HK-2 (cell line): ENCODE measurements at regions not wholly inside any gene's neighbourhood (a gene's known extent, or its start where the extent isn't known, plus 50 kb on each side); places are given as distances from the start of the nearest gene placed in this dataset.
A peak's percentile ranks its signal among the peaks of the same experiment; 100 is the strongest.
"Not testable (repeated sequence)": the region's sequence is repeated elsewhere in the genome, so short reads cannot be mapped to it uniquely, and the experiment has no call there.

Experiments
- DNase-seq: peaks from one replicate; pipeline ENCODE4 v3.0.0-alpha.2; 2018; ENCODE audit not compliant: unreplicated experiment

DNA sequence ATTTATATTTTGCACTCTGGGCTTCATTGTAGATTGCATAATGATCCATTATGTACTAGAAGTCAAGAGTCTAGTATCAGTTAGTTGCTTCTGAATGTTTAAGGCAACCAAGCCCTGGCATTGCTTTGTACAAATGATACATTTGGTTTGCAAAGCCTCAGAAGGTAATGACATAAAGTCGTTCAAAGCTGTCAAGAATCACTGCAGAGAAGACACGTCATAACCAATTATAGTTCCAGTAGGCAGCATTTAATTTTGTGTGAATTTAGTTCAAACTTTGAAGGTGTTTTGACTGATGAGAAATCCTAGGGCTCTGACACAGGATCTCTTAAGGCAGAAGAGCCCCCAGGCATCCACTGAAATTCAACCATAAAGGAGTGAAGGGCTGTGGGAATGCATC lies 163.0 kb upstream of the KRR1 start:
- DNase-seq, result no peak

DNA sequence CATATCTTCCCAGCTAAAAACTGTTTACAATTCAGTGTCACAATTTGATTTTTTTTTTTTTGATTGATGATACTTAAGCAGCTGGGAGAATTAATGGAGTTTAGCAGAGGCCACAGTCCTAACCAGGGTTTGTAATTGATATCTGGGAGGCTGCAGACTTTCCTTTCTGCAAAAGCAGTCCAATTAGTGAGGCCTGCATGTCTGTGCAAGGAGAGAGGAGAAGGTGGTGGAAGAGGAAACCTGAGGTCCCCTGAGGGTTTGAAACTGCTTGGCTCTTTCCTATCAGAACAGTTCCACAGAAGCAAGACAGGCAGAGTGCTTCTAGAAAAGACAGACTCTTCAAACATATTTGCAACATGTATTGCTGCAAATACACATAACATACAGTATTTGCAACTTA lies 160.8 kb upstream of the KRR1 start:
- no peak for DNase-seq

DNA sequence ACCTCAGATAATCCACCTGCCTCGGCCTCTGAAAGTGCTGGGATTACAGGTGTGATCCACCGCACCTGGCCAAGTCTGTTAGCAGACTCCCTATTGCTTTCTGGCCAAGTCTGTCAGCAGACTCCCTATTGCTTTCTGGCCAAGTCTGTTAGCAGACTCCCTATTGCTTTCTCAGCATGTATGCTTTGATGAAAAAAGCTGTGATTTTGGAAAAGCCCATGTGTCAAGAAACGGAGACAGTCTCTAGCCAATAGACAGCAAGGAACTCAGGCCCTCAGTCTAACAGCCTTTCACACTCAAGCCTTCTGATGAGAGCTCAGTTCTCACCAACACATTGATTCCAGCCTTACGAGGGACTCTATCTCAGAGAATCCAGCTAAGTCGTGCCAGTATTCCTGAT lies 158.8 kb upstream of the KRR1 start:
- no peak for DNase-seq

DNA sequence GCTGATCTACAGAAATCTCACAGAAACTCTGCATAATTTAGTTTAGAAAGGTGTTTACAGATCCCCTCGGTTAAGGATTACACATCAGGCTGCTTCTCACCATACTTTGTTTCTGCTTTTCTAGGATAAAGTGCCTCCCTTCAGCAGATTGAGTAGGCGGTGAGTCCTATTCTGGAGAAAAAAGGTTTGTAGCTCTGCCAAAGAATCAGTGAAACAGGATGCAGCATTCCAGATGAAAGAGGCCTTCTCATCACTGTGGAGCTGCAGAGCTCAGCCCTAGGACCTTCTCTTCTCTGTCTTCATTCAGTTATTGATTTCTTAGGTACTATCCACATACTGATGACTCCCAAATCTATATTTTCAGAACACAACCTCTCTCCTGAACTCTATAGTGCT lies 155.5 kb upstream of the KRR1 start:
- no peak for DNase-seq

DNA sequence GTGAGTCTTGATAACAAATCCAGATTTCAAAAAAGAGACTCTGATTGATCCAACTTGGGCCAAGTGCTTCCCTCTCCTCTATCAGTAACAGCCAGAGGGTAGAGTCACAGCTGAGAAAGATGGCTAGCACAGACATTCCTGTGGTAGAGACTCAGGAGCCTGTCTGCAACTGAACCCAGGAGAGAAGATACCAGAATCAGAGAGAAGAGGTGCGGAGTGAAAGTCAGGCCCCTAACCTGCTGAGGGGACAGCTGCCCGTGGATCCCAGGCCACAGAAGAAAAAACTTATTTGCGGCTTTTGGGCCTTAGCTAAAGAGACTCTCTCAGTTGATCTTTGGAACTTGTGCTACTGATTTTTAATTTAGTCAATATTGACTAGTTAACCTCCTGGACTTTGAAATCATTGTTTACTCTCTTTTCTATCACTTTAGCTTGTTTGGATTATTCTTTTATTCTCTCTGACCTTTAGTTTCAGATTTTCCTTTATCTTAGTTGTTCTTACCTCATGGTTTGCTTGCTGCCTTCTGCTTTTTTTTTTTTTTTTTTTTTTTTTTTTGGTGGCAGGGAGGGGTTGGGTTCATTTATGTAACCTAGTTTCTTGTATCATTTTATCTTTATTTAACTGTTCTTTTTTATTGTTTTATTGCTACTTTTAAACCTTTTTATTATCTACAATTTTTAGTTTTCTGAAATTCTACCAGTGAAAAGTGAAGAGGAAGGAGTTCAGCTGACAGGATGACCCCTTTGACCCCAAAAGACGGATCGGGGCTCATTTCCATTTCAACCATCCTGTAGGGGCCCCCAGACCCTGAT lies 154.9 kb upstream of the KRR1 start:
- DNase-seq, result no peak

DNA sequence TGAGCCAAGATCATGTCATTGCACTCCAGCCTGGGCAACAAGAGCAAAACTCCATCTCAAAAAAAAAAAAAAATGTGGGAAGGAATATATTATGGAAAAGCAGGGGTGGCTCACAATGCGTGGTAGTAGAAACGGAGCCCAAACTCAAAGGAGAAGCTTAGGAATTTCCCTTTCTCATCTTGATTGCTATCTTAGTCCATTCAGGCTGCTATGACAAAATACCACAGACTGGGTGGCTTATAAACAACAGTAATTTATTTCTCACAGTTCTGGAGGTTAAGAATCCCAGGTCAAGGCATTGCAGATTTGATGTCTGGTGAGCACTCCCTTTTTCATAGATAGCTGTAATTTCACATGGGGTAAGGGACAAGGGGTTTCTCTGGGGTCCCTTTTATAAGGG lies 153.8 kb upstream of the KRR1 start:
- DNase-seq, result no peak

DNA sequence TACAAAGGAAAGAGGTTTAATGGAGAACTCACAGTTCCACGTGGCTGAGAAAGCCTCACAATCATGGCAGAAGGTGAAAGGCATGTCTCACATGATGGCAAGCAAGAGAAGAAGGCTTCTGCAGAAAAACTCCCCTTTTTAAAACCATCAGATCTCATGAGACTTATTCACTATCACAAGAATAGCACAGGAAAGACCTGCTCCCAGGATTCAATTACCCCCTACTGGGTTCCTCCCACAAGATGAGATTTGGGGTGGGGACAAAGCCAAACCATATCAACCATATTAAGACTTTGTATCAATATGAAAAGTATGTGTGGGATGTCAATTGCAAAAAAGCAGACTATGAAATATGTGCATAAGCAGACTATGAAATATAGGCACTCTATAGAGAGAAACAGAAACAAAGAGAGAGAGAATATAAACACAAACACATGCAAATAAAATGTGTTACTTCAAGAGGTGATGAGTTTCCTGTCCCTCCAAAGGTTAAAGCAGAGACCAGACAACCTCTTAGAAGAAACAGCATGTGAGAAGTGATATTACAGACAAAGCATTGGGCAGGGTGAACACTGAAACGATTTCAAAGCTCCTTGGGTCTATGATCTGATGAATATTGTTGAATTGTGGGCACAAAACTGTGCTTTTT lies 151.2 kb upstream of the KRR1 start:
- DNase-seq, result no peak

DNA sequence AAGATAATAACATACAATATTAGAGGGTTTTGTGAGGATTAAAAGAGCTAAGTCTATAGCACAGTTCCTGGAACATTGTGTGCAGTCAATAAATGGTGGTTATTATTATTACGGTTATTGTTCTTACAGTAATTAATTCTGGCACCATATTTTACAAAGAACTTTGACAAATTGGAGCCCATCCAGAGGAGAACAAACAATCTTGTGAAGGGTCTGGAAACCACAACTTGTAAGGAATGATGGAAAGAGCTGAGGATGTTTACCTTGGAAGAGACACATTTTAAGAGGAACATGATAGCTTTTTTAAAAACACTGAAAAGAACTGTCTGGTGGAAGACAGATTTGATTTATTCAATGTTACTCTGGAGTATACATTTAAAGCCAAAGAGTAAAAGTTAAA lies 150.5 kb upstream of the KRR1 start:
- no peak for DNase-seq

DNA sequence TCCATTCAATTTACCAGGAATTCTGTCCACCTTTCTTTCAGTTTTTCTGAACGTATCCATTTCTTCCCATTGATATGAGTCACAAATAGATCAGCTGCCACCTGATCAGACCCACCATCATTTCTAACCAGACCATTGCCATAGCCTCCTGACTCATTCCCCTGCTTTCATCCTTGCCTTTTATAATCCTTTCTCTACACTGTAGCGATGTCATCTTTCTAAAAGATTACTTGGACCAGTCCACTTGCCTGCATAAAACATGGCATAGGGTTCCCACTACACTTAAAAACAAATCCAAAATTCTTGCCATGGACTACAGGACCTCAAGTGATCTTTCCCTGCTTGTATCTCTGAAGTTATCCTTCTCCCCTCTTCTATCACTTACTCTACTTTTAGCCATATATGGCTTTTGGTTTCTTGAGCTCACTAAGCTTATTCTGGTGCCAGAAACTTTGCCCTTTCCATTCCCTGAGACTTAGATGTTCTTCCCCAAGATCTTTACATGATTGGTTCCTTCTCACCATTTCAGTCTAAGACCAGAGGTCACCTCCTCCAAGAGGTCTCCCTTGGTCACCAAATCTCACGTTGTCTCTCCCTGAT lies 149.5 kb upstream of the KRR1 start:
- peak; percentile 32 for DNase-seq

DNA sequence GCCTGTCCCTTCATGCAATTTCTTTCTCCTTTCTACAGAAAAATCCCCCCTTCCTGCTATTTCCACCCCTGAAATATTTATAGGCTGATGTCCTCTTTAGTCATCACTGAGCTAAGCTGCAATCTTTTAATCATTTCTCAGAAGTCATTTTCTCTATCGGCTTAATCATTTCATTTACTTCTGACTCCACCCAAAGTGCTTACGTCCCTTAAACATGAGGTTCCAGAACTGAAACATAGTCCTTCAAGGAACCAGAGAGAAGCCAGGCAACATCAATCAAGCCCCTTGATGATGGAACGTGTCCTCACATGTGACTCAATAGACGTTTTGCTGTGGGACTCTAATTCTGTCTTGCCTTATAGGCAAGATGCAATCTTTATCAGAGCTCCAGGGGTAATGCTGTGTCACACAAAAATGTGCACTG lies 148.7 kb upstream of the KRR1 start:
- peak; percentile 46 for DNase-seq

DNA sequence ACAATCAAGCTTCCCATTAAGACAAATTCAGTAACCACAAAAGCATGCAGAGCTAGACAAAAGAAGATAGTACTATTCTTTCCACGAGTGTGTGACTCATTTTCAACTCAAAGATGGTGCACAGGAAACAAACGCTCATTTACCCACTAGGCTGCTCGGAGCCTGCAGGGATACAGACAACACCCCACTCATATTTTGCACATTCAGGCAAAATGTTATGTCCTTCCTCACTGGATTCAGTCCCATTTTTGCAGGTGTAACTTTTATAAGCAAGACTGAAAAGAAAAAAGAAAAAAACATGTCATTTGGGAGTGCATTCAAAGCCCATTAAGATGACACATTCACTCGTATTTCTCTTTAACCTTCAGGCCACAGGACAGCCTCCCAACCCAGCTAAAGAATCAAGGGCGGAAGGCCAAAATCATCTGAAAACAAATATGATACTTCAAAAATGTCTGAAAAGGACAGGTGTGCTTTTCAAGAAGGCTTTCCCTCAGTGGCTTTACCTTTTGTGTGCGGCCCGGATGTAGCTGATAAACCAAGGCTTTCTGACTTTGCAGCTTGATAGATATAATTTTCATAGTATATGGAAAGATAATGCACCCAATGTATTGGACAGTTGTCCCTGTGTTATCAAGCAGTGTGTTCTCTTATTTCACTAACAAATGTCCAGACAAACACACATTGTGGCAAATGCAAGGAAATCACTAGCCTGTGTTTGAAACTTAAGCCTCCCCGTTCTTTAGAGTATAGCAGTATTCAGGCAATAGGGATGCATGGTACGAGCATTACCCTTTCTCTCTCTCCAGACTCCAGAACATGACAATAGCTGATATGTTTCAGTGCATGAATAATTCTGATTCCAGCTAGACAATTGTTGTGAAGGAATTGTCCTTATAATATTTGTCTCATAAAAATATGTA lies 147.8 kb upstream of the KRR1 start:
- DNase-seq, result peak; percentile 24

DNA sequence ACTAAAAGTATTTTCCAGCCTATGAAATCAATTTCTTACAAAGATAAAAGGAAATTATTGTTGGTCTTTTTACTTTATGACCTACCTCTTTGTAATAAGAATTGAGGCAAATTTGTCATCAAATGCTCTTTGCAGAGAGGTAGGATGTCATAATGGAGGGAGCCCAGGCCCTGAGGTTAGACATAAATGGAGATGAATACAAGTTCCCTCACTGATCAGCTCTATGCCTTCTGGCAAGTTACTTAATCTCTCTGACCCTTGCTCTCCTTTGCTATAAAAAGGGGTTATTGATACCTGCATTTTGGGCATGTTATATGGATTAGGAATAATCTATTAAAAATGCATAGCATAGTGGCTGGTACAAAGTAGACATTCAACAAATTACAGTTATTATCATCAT lies 146.9 kb upstream of the KRR1 start:
- no peak for DNase-seq

DNA sequence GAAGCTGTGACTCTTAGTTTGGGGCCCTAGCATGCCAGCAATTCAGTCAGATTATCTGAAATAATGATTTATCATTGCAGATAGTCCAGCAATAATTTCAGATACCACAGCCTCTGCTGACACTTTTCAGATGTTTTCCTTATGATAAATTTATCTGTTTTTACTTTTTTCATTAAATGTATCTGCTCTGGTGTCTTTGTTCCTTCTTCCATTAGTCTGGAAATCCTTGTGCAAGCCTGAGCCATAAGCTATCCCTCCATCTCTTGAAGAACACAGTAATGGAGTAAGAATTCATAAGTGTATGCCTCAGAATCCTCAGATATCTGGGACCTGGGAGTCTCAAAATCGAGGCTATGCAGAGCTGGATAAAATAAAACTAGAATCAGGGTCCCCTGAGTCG lies 146.4 kb upstream of the KRR1 start:
- no peak for DNase-seq

DNA sequence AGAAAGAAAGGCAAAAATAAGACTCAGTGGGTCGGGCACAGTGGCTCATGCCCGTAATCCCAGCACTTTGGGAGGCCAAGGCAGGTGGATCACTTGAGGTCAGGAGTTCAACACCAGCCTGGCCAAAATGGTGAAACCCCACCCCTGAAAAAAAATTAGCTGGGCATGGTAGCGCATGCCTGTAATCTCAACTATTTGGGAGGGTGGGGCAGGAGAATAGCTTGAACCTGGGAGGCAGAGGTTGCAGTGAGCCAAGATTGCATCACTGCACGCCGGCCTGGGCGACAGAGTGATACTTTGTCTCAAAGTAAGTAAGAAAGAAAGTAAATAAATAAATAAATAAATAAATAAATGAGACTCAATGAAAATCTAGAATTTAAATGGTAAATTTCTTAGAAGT lies 145.9 kb upstream of the KRR1 start:
- DNase-seq, result not testable (repeated sequence)

DNA sequence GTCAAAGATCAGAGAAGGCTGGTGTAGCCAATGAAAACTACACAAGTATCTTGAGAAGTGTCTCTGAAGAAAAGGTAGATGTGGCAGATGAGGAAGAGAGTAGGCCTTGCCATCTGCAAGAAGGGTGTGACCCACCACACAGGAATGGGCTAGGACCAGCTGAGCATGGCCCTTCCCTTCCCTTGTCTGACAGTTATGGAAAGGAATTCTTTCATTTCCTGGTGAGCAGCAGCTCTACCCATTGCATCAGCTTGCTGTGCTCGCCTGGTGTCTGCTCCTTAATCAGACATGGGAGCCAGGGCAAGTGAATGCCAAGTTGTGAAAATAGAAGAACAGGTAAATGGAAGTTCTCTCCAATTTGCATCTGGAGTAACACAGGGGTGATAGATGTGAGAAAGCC lies 145.2 kb upstream of the KRR1 start:
- peak; percentile 62 for DNase-seq

DNA sequence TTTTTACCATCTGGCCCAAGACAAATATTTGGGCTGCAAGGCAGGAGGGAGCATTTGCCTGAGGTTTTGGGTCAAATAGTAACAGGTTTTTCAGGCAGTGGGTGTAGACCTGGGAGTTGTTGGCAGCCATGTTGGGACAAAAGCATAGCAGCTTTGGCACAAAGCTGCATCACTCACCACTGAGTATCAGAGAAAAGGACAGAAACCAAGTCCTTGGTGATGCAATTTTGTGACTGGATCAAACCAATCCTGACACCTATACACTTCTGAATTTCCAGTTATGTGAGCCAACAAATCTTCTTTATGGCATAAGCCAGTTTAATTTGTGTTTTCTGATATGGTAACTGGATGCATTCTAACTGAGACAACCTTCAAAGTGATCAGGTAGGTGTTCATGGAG lies 144.8 kb upstream of the KRR1 start:
- no peak for DNase-seq

DNA sequence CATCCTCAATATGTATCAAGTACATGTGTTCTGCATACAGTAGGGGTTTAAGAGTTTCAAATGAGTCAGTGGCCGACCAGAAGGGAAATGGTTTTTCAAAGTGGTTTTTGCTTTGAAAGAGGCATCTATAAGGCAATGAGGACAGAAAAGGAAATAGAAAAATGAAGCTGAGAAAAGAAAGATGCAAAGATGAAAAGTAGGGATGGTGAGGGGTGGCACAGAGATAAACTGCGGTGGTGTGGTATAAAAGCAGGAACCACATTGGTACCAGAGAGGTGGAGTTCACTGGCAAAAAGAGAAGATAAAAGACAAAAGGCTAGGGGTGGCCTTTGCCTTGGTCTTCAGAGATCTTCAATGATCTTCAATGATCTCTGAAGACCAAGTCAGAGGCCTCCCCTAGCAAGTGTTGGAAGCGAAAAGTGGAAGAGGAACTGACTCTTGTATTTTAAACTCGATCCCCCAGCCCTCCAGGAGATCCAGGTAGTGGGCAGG lies 144.0 kb upstream of the KRR1 start:
- no peak for DNase-seq

DNA sequence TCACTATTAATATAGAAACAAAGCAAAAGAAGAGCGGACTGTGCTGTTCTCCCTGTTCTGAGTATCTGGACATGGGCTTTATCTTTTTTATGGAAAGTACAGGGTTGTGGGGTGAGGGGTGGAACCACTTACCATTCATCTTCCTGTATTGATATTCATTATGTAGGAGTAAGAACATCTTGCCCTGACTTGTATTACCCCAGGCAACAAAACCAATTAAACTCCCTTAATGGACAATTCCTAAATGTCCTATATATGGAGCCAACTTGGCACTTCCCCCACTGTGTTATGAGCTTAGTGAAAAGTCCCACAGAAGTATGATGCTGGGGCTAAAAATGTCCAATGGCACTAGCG lies 139.9 kb upstream of the KRR1 start:
- no peak for DNase-seq

DNA sequence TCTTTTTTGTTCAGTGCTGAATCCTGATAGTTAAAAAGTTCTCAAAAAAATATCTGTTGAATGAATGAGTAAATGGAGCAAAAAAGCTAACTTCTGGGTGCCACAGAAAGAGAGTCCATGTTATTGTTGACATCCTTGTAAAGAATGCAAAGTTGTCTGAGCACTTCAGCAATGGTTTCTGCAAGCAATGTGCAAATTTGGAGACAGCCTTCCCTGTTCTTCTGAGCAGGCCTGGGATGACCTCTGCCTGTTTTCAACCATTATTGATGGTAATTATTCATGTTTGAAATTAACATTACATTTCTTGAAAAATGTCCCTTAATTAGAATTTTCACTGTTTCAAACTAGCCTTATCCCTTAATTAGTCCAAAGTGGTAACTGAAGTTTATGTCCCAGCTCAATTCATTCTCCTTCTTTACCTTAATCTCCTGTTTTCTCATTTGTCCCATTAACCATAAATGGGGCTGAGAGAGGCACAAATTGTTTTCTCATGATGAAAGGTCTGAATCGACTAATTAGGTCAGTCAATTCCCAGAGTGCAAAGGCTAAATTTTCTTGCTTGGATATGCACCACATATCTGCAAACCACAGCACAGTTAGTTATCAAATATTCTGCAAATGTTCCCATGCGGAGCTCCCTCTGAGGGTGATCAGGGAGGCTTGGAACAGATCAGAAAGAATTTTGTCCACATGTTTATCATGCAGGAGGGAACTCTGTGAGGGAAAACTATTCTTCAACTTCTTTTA lies 139.4 kb upstream of the KRR1 start:
- DNase-seq, result no peak

DNA sequence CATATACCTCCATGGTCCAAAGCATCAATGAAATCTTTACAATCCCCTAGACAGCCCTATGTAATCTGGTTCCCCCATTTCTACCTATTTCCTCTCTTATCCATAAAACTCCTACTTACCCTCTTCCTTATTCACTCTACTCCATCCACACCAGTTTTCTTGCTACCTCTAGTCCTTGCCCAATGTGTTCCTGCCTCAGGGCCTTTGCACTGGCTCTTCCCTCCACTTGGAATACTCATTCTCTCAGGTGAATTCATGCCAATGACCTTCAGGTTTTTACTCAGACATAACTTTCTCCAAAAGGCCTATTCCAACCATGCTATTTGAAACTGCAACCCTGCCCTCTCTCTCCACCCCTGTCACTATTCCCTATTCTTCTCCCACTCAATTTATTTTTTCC lies 138.7 kb upstream of the KRR1 start:
- no peak for DNase-seq

DNA sequence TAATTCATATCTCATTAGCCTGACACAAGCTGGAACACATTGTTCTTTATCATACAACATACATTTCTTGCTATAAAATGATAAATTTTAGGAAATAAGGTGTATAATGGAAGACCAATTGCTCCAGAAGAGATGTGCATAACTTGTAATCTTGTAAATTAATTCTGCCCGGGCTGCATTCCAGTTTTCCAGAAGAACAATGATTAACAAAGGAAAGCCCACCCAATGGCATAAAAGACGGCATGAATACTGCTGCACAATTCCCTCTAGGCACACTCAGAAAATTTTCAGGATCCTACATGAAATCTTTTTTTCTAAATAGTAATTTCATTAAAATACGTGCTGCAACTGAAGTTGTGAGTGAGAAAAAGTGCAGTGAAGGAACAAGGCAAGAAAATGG lies 137.4 kb upstream of the KRR1 start:
- DNase-seq, result no peak
